GM19372 (cell line): ENCODE measurements at regions not wholly inside any gene's neighbourhood (a gene's known extent, or its start where the extent isn't known, plus 50 kb on each side); places are given as distances from the start of the nearest gene placed in this dataset.

Experiments
- ATAC-seq: cut with Tn5 transposase; IDR thresholded peaks from one replicate; pipeline ENCODE4 v1.9.1; 2021; ENCODE audit warnings: mild to moderate bottlenecking, low read depth, moderate library complexity; ENCODE audit not compliant: unreplicated experiment

DNA sequence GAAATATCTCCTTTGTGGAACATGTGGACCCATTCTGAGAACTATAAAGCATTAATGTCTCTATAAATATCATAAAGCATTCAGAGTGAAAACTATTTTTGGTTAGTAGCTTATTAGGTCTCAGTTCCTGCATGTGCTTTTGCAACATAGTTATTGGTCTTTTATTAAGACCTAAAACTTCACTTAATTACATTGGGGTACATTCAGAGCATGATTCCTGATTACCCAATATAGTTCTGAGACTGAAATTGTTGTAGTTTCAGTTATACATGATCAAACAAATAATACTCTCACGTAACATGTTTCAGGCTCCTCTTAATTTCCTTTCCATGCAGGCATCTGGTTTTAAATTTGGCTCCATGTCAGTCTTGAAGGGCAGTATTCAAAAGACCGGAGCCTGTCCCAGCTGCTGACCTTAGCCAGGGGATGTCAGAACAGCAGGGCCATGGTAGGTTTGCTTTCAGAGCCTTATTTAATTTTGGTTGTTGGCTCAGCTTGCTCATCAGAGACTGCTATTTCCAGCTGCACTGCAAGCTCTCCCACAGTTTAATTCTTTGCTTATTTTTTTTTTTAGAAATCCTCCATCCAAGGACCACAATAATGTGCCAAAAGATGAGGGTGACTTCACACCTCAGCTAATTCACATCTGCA is 447.8 kb upstream of the FZD8 start:
- no peak for ATAC-seq

DNA sequence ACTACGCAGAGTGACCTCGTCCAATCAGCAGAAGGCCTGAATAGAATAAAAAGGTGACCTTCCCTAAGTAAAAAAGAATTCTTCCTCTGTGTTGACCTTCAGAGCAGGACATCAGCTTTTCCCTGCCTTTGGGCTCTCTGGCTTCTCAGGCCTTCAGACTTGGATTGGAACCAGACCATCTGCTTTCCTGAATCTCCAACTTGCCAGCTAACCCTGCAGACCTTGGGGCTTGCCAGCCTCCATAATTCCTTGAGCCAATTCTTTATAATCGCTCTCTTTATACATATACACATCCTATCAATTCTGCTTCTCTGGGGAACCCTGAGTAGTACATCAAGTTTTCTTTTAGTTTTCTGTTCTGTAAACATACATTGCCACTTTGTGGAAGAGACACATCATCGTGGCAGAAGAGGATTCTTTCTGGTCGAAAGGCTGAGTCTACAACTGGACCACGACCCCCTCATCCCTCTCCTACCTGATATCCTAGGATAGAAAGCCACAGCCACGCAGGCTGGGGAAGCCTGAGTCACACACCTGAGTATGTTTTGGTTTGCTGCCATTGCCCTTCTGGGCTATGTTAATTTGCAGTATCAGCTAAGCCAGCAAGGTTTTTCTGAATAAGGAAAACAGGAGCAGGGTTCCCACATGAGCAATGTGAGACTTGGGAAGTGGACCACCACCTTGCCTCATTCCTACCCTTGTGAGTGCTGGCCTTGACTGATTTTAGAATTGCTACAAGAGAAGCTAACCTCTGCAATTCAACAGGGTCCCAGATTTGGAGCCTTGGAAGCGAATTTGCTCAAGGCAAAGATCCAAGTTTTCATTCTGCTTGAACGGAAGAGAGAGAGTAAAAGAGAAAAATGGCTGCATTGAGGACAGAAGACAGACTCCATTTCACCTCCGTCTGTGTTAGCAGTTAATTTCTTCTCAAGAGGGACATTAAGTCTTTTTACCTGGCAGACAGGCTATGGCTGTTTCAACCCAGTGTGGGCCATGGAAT is 445.2 kb upstream of the FZD8 start:
- no peak for ATAC-seq

DNA sequence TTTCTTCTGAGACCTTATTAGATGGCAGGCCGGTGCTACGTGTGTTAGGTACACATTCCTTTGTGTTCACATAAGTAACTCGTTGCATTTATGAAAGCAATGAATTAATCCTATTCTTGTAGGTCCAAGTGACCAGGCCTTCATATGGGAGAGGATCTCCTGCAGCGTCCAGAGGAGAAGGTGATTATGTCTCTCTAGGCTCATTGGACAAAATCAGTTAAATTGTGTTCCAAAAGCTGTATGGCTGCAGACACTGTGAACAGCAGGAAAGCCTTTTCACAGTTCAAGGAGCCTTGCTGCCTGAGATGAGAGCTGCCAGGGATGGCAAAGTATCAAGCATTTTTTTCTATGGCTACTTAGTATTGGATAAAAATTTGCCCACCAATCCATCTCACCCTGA is 433.1 kb upstream of the FZD8 start:
- no peak for ATAC-seq

DNA sequence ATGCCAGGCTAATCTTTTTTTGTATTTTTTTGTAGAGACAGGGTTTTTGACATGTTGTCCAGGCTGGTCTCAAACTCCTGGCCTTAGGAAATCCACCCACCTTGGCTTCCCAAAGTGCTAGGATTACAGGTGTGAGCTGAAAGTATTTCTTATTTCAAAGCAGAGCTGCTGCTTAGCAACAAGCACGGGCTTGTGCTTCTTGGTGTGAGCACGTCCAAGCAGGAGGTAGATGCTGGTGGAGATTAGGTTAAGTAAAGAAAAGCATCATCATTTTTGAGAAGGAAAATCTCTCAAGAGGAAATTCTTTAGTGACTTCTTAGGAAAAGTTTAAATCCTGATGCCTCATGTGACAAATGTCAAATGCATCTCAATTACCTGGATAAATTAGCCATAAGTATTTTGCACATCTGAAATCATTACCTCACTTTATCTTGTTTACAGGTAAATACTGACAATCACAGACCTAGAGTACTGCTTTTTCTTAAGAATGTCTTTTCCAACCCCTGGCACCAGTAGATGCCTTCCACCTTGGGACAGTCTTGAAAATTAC is 431.8 kb upstream of the FZD8 start:
- ATAC-seq: no peak

DNA sequence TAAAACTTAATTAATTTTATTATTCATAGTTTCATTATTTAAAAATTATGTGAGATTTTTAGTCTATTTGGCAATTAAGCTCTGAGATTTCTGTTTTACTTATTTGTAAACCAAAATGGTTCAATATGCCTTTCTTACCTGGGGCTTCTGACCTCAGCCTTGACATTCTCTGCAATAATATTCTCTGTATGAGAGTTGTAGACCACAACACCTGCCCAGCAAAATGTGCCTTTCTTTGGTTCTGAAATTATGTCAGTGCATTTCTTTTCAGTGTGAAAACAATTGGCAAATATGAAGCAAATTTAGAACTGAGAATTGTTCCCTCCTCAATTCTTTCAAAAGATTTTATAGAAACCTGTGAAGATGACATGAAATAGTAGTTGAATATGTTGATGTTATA is 426.4 kb upstream of the FZD8 start:
- ATAC-seq: no peak

DNA sequence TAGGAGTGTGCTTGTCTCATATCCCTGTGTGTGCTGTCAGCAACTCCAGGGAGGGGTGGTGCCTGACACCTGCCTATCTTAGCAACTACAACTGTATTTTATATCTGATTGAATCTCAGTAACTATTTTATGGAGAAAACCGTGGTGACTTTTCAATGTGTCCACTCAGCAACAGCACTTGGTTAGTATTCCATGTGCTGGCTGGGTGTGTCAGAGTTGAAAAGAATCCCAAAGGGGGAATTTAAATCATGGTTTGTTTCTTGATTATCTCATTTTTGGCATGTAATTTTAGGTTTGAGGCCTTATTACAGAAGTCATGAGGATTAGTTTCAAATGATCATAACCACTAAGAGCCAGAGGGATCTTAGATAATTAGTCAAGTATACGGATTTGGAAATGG is 425.7 kb upstream of the FZD8 start:
- no peak for ATAC-seq

DNA sequence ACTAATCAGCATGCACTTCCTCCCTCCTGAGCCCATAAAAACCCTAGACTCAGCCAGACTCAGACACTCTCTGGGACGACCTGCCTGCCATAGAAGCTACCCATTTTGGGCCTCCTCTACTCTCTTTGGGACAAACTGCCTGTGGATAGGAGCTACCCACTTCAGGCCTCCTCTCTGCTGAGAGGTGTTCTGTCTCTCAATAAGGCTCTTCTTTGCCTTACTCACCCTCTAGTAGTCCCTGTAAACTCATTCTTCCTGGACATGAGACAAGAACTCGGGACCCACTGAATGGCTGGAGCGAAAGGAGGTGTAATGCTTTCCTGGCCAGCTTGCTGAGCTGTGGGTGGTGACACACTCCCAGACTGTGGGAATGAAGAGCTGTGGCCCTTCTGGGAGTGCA is 424.8 kb upstream of the FZD8 start:
- ATAC-seq: no peak

DNA sequence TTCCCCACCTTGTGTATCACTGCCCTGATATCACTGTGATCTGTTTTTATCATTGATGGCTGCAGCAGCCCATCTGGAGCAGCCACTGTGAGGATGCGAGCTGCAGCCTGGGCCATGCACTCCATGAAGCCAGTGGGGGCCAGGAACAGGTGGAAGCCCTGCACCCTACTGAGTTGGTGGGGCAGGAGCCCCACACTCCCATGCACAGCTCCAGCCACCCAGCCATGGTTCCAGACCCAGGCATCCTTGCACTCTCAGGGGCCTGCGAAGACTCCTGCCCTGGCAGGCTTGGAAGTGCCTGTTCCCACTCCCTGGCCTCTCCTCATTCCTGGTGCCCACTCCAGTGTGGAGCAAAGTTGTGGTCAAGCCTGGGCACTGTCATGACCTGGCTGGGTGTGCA is 424.0 kb upstream of the FZD8 start:
- no peak for ATAC-seq

DNA sequence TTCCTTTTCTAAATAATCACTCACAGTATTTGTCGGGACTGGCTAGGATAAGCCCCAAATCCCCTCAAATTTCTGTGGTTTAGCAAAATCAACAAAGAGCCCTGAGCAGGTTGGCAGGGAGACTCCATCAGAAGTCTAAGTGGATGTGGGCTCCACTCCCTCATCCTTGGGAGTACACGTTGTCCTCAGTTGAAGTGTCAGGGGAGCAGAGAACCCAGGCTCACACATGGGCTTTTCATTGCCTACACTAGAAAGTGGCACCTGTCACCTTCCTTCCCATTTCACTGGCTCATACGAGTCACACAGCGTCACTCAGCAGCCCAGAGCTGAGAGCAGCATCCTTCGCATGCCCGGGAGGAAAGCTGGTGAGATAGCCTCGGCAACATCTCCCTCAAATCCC is 421.3 kb upstream of the FZD8 start:
- ATAC-seq: no peak

DNA sequence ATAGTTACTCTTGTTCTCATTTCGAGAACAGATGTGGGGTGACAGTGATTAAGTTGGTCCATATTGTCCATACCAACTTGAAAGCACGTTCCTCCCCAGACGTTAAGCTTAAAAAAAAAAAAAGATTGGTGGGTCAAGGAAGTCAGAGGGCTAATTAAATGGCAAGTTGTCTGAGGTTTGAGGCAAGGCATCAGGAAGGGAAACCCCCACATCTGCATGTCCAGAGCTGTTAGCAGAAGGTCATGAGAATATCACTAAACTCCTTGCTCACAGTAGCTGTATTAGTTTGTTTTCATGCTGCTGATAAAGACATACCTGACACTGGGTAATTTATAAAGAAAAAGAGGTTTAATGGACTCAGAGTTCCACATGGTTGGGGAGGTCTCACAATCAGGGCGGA is 415.6 kb upstream of the FZD8 start:
- no peak for ATAC-seq

DNA sequence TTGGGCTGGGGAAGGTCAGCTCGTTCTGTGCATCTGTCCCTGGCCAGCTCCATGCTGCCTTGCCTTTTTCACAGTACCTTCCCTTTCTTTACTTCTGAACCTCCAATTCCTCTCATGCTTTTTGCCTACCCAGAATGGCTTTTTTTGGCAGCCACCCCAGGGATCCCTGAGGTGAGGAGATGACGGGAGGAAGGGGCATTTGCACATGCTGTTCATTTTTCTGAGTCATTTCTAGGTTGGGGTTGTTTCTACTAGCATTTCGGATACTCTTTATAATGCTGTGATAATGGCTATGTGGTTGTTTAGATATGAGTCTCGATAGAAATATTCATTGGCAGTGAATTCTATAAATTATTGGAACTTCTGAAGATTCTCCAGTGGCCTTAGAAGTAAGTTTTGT is 415.1 kb upstream of the FZD8 start:
- ATAC-seq: no peak

DNA sequence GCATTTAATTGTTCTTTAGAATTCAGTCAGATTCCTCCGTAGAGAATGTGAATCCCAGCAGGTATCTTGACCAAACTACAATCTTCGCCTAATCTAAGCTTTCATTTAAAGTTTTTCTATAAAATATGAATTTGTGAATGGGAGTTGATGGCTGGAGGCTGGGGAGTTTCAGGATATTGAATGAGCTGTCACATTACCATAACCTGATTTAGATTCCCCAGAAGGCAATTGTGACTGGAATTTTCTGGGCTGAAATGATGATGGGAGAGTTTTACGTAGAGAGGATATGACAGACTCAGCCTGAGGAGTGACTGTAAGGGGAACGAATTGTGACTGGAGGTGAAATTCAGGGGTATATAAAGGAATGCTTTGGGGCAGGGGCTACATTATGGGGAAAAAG is 411.7 kb upstream of the FZD8 start:
- ATAC-seq: no peak

DNA sequence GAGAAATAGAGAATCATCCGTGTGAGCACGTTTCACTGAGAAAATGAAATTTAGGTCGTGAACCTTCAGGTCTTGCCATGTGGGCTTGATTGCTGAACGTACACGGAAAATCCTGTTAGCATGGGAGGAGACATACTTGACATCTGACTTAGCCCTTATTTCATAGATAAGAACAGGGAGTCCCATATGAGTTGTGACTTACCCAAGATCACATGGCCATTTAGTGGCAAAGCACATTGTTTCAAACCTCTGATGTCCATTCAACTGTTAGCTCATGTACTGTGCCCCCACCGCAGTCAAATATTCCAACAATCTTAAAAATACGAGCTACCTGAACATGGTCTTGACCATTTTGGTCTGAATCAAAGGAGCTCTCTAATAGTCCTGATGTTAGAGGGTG is 411.2 kb upstream of the FZD8 start:
- ATAC-seq: no peak

DNA sequence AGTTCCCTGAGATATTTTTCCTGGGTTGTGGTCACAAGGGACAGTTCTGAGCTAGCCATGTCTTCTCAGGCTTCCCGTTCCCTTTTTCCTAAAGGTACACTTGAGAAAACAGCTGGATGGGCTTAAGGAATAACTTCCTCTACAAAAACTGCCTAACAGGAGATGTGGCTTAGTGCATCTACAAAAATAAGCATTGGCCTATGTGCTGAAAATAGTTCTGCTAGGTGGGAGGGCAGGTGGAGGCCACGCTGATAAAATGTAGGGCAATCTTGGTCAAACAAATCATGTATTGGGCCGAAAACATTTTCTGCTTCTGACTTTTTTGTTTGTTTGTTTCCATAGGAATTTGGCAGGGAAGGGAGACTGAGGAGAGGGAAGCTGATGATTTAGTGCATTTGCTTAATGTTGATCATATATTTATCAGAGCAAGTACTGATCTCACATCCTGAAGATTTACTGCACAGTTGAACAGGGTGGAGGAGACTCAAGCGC is 409.4 kb upstream of the FZD8 start:
- no peak for ATAC-seq

DNA sequence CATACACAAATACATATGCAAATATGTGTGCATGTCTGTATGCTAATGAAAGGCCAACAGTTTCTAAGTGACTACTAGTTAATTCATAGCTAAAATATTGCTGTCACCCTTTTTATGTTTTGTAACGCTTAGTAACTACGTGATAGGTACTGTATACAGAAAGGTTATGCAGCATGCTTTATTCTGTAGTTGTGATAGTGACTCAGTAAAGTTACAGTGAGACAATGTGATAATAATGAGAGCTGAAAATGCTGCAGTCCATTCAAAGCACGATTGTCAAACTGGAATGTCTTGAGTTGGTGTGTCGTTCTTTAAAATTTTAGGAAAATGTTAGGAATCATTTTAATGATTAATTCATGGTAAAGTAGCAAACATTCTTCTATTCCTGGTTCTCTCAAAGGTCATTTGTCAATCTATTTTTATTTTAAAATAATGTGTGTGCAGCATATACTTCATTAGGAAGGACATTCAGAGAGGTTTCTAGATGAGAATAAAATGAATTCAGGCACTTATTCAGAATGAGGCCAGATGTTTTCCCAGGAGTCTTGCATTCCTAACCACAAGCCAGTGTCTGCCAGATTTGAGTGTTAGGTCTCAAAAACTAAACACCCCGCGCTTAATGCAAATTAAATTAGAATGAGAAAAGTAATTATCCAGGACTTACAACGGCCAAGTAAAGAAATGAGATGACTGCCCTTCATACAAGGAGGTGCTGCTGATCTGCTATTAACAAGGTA is 408.8 kb upstream of the FZD8 start:
- no peak for ATAC-seq

DNA sequence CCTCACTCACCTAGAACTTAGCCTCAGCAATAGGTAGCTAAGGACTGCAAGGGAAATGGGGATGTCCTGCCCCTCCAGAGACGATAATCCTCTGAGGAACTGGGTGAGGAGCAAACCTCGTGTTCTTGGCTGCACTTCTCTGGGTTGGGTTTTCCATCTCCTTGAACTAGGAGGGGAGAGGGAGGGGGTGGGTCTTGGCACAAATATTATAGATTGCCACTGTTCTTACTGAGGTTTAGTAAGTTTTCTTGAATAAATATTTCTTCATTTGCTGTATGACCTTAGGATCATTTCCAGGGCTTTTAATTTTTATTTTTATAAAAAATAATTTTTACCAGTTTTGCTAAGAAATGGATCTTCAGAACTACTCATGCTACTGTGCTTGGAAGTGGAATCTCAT is 406.7 kb upstream of the FZD8 start:
- ATAC-seq: no peak

DNA sequence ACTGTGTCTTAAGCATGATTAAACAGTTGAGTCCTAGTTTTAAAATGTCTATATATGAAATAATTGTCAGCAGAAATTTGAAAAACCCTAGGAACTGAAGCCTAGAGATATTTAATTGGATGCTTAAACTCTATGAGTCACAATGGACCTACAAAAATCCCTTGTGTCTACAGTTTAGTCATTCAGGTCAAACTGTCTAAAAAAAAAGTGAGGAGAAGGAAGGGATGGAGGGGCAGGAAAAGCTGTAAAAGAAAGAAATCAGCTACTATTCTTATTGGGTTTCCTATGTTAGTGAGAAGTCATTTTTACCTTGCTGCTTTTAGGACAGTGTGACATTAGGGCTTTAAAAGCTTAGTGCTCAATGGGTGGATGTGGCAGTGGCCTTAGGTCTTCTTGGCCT is 406.1 kb upstream of the FZD8 start:
- no peak for ATAC-seq

DNA sequence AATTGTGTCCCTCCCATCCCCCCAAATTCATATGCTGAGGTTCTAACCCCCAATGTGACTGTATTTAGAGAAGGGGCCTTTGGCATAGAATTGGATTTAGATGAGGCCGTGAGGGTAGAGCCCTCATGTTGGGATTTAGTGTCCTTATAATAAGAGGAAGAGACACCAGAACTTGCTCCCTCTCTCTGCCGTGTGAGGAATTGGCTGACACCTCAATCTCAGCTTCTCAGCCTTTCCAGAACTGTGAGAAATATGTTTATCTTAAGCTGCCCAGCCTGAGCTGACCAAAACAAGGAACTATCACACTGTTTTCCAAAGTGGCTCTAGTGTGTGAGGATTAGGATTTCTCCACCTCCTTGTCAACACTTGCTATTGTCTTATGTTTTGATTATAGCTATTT is 400.0 kb upstream of the FZD8 start:
- ATAC-seq: no peak

DNA sequence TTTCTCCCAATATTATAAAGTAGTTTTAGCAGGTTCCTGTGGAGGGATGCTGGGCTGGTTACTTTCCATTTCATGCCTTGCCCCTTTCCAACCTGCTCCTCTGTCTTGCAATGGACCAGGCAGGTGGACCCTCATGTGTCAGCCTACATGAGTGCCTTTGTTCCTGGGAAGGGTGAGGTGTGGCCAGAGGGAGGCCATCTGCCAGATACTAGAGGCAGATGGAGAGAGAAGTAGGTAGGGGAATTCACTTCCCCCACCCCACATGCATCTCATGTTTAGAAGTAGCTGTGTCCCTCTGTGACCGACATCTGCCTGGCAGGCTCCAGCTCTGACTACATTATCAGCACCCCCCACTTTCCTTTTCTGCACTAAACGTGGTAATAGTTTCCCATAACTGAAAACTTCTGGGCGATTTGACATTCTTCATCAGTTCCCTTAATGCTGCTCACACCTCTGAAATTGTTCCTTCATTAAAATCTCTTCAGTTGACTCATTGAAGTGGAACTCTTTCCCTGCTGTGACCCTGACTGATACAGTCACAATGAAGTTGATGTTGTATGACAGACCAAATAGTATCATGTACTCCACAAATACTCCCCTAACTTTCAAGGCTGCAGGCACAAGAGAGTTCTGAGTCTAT is 396.3 kb upstream of the FZD8 start:
- no peak for ATAC-seq

DNA sequence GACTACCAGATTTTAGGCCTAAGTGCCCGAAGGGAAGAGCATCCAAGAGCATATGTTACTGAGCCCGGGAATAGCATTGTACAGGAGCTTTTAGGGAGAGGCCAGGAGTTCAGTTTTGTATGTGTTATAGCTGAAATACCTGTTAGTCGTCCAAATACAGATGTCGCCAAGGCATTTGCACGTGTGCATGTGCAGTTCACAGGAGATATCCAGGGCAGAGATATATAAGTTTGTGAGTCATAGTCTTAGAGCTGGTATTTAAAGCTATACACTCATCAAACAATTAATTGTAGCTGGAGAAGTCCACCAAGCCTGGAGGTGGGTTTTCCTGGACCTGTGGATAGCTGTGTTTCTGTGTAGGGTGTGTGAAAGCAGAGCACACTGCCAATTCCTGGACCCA is 394.0 kb upstream of the FZD8 start:
- no peak for ATAC-seq
